HG03439 (cell line): ENCODE measurements at regions not wholly inside any gene's neighbourhood (a gene's known extent, or its start where the extent isn't known, plus 50 kb on each side); places are given as distances from the start of the nearest gene placed in this dataset.
"Not testable (repeated sequence)": the region's sequence is repeated elsewhere in the genome, so short reads cannot be mapped to it uniquely, and the experiment has no call there.

Source experiments
- ATAC-seq: cut with Tn5 transposase; IDR thresholded peaks from one replicate; pipeline ENCODE4 v1.9.1; 2021; ENCODE audit warnings: mild to moderate bottlenecking, moderate library complexity; ENCODE audit not compliant: unreplicated experiment

DNA sequence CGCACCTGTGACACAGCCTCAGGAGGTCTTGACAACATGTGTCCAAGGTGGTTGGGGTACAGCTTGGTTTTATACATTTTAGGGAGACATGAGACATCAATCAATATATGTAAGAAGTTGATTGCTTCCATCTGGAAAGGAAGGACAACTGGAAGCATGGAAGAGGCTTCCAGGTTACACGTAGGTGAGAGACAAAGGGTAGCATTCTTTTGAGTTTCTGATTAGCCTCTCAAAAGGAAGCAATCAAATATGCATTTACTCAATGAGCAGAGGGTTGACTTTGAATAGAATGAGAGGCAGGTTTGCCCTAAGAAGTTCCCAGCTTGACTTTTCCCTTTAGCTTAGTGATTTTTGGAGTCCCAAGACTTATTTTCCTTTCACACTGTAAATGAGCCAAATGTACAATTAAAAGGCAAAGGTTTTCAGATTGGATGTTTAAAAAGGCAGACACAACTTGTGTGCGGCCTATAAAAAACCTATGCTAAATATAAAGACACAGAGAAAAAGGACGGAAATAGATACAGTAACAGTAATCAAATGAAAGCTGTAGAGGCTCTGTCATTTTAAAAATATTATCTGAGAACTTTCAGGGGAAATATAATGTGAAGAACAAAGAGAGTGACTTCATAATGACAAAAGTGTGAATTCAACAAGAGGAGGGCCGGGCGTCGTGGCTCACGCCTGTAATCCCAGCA, 65.7 kb upstream of the LANCL2 start:
- ATAC-seq: peak; percentile 59

GRCh38 chr7:55303220-55303619, 61.9 kb upstream of the LANCL2 start:
- ATAC-seq: peak; percentile 31

GRCh38 chr7:55304018-55304762, 60.9 kb upstream of the LANCL2 start:
- no peak for ATAC-seq

DNA sequence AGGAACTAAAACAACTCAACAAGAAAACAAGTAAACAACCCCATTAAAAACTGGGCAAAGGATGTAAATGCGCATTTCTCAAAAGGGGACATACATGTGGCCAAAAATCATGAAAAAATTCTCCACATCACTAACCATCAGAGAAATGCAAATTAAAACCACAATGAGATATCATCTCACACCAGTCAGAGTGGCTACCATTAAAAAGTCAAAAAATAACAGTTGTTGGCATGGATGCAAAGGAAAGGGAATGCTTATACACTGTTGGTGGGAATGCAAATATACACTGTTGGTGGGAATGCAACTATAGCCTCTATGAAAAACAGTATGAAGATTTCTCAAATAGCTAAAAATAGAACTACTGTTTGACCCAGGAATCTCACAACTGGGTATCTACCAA, 60.0 kb upstream of the LANCL2 start:
- no peak for ATAC-seq

- no peak for ATAC-seq
Measured at GRCh38 chr7:55306331-55306730, 58.8 kb upstream of the LANCL2 start.

DNA sequence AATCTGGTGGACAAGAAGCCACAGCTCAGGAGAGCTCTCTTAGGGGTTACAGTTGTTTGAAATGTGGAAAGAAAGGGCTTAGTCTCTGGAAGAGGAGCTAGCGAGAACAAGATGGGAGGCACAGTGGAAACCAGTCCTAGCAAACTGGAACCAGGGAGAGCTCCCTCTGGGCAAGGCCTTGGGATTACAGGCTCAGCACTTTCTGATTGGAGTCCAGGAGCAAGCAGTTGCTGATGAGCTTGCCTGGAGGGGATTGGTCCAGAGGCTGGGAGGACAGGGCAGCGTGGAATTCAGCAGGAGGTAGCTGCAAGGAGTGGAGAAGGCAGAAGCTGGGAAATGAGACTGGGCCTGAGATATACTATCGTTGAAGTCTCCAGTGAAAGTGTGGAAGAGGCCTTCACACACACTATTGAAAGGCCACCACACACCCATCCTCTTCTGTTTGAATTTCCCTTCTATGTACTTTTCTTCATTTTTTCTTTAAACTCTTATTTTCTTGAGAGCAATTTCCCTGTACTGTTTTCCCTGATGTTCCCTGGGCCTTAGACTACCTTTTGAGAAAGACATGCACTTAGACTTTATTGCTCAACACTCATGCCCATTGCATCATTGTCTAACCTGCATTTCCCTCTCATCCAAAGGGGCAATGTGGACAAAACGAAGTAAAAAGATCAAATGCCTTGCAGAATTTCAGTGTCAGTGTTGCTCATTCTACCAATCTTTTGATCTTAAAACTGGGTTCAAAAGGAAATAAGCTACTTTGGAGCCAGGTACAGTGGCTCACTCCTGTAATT, 57.8 kb upstream of the LANCL2 start:
- ATAC-seq: no peak

DNA sequence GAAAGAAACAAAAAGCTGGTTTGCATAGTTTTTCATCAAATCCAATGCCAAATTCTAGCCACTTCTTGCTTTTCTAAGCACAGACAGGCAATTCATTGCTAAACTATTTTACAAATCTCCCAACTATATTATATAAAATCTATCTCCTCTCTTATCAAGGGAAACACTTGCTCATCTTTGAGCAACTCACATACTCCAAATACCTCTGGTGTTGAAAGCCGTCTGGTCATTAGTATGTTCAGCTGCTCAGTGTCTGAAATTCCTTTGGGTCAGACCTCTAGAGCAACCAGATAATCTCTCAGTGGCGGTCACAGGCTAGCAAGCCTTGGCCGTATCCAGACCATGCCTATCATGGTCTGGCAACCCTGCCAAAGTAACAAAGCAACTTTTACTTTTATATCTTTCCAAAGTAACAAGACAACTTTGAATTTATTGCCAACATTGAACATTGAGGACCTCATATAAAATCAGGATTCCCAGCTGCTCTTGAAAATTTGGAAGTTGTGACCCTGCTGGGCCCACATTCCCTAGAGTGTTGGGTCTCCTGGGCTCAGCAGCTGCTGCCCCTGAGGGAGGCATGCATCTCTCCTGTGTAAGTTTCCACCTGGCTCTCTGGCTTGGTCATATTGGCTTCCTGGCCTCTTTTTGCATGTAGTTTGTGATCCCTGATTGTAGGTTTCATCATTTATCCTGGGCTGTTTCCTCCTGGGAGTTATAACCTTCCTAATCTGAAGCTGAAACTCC, 56.8 kb upstream of the LANCL2 start:
- ATAC-seq: no peak

DNA sequence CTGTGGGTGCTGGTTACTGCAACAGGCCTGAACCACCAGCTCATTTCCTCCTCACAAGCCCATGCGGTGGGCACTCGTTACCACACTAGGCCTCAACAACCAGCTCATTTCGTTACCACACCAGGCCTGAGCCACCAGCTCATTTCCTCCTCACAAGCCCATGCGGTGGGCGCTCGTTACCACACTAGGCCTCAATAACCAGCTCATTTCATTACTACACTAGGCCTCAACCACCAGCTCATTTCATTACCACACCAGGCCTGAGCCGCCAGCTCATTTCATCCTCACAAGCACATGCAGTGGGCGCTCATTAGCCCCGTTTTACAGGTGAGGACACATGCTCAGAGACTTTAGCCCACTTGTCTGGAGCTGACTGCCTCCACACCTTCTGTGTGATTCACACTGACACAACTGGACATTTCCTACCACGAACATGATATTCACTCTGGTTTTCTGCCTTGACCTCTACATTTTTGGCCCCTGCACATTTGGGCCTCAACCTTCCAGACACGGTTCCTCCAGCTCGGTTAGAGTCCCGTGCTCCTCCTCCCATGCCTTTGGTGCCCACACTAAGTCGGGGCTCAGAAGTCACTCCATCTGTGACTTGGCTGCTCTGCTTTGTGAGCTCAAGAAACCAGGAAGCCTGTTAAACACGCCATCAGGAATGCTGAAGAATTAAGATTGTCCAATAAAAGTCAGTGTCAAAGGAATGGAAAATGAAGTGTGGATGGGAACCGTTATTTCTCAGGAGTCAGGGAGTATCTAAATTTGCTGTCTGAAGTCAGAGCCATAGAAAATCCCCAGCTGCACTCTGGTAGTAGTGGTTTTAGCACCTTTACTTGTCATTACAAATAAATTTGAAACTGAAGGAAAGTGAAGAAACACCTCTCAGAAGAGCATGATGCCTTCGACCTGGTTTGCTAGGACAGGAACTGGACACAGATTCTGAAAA, 55.8 kb upstream of the LANCL2 start:
- ATAC-seq: peak; percentile 91

GRCh38 chr7:55310287-55311025, 54.7 kb upstream of the LANCL2 start:
- ATAC-seq: no peak

DNA sequence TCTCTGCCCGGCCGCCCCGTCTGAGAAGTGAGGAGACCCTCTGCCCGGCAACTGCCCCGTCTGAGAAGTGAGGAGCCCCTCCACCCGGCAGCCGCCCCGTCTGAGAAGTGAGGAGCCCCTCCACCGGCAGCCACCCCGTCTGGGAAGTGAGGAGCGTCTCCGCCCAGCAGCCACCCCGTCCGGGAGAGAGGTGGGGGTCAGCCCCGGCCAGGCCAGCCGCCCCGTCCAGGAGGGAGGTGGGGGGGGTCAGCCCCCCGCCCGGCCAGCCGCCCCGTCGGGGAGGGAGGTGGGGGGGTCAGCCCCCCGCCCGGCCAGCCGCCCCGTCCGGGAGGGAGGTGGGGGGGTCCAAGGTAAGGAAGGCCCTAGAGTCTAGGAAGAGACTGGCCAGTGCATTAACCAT, 53.2 kb upstream of the LANCL2 start:
- not testable (repeated sequence) for ATAC-seq

- ATAC-seq: not testable (repeated sequence)
Measured at GRCh38 chr7:55313671-55314070, 51.5 kb upstream of the LANCL2 start.

DNA sequence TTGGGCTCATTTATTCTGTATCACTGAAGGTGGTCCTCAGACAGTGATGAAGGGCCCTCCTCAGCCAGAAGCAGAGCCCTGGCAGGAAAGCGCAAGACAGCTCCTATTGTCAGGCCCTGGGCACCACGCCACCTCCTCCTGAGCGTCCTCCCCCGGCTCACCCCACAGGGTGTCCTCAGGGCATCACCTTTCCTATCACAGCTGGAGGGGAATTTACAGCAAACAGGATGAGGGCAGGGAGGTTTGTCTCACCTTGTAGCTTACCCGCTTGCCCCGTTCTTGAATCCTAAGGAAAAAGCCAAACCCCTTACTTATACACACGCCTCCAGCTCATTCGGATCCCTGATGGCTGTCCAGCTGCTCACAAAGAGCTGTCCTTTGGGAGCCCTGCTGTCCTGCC, 50.2 kb upstream of the LANCL2 start:
- no peak for ATAC-seq
